Activated CD8-positive, alpha-beta memory T cell treated with anti-CD3 and anti-CD28 coated beads for 48 hours (primary cell): ENCODE measurements at regions not wholly inside any gene's neighbourhood (a gene's known extent, or its start where the extent isn't known, plus 50 kb on each side); places are given as distances from the start of the nearest gene placed in this dataset.
"Not testable (repeated sequence)": the region's sequence is repeated elsewhere in the genome, so short reads cannot be mapped to it uniquely, and the experiment has no call there.

ENCODE experiments used
- DNase-seq, 3 experiments: peaks; one replicate each; pipeline ENCODE4 v3.0.0-alpha.2; 2020; ENCODE audit warnings: low read depth in 2 of 3, low spot score in 2 of 3

DNA sequence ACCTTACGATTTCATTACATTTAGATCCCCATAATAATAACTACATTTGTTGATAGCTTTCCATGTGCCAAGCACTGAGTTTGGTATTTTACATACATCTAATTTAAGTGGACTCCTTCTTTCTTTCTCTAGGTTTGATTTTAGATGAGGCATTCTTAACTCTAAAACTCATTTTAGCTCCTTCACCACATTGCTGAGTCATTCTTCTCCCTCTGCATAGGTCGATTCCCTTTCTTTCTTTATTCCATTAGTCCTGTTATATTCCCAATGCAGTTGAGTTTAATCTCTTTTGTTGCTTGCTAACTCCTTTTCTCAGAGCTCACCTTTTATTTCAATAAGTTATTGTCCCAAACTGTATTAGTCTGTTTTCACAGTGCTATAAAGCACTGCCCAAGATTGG, 329.8 kb downstream of the TAF11L14 start:
- no peak for DNase-seq

DNA sequence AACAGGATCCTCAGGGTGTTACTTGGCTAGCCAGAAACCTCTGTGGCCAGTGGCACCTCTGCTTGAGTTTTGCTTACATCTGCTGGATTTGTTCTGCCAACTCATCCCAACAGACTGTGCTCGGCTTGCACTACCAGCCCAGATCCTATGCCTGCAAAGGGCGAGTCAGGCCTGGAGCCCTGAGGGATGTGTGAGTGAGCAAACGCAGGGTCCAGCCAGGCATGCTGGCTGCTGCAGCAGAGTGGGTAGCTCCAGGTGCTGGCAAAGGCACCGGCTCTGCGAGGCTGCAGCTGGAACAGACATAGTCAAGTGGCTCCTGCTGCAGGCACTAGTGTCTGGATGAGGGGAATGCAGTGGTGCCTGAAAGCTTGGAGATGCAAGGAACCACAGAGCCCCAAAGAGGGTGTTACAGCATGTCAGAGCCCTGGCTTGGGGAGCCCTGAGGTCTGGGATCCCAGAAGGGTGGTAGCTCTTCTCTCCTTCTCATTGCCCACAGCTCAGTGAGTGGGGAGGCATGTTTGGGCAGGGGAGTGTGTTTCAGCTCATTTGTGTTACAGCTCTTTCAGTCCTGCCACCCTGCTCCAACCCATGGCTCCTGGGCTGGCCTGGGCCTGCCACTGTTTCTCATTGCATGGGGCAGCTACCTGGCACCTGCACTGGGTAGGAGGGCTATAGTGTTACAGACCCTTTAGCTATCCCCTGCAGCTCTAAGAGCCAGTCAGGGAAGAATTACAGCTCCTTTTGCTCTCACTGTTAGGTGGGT, 332.6 kb downstream of the TAF11L14 start:
- DNase-seq = no peak

DNA sequence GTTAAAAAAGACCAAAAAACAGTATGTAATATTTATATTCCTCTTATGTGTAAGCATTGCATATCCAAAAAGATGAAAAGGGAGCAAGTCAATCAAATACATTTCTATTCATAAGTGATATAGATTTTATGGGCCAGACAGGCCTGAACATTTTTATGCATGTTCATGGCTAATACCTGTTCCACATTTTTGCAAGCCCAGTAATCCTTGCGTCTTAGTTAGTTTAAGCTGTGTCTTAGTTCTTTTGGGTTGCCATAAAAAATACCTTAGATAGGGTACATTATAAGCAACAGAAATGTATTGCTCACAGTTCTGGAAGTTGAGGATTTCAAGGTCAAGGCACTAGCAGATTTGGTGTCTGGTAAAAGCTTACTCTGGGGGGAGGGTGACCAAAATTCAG, 342.1 kb downstream of the TAF11L14 start:
- DNase-seq = no peak

DNA sequence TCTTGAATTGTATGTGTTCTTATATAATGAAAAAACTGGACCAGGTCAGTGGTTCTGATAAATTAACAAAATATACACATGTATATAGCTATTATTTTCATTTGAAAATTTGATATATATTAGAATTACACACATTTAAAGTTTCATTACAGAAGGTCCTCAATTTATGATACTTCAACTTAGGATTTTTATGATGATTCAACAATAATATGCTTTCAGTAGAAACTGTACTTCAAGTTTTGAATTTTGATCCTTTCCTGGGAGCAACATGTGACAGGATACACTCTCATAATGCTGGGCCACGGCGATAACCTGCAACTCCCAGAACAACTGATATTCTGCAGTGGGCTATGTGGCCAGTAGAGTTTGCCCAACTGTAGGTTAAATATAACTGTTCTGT, 344.7 kb downstream of the TAF11L14 start:
- no peak for DNase-seq

DNA sequence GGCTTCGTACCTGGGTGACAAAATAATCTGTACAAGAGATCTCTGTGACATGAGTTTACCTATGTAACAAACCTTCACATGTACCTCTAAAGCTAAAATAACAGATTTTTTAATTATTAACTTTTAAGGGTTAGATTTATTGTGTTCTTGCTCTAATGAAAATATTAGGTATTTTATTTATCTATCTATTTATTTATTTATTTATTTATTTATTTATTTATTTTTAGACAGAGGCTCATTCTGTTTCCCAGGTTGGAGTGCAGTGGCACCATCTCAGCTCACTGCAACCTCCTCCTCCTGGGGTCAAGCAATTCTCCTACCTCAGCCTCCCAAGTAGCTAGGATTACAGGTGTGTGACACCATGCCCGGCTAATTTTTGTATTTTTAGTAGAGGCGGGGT, 348.4 kb downstream of the TAF11L14 start:
- DNase-seq = not testable (repeated sequence)

DNA sequence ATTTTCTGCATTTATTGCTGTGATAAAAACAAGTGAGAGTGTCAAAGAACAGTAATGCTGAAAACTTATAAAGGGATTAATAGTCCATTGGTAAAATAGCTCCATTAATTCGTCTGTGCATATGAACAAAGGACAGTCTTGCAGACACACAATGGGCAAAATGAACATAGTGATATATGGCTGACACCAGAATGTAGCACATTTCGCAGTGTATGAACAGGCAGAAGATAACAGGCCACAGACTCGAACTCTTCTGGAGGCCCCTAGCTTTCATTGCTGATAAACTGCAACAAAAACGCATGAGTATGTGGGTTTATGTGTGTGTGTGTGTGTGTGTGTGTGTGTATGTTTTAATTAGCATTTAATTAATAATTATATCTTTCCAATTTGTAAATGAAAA, 354.8 kb downstream of the TAF11L14 start:
- DNase-seq = no peak

DNA sequence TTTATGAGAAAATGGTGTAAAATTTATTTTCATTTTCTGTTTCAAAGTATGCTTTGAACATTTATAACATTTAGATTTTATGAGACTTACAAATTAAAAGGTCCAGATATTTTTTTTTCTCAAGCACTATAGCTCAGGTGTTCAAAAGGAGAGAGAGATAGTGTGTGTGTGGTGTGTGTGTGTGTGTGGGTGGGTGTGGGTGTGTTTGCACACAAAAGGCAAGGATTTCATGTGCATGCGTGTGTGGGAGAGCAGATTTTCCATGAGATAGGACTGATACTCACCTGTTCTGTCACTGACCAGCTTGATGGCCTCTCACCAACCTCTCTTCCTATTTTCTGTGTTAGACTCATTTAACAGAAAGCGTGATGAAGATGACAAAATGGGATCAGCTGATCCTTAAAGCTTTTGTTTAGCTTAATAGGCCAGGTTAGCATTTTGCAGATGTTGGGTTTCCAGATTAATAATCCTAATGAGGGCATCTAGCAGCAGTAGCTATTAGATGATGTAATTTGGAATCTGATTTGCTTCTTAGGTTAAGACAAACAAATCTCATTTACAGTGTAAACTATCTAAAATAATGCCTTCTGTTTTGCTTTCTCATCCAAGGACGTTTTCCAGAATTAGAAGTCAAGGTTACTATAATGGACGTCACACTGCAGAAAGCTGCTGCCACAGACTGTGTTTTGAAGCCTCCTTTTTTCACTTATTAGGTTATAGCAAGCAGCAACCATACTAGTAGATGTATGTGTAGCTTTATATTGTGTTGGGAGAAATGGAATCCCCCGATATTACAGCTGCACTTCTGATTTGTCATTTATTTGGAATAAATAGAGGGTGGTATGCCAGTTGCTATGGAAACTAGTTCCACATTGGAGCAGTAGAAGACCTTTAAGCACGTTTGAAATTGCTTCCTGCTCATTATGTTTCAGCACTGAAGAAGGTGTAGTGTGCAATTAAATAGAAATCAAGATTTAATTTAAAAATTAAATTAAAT, 355.6 kb downstream of the TAF11L14 start:
- no peak for DNase-seq

DNA sequence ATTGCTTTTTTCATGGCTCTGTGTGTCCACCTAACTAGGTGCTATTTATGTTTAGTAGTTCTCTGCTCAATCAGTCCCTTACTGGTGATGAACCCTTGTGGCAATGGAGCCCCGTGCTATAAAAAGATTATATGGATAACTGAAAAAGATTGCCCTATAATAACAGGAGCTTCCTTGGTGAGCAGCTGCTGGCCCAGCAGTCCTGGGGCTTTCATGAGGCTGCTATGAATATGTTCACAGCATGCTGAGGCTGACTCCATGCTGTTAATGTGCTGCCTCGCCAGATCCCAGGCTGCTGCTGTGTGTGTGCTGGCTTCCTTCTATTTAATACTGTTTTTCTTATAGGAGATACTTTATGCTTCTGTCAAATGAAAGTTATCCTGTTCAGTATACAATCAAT, 357.5 kb downstream of the TAF11L14 start:
- DNase-seq = no peak

DNA sequence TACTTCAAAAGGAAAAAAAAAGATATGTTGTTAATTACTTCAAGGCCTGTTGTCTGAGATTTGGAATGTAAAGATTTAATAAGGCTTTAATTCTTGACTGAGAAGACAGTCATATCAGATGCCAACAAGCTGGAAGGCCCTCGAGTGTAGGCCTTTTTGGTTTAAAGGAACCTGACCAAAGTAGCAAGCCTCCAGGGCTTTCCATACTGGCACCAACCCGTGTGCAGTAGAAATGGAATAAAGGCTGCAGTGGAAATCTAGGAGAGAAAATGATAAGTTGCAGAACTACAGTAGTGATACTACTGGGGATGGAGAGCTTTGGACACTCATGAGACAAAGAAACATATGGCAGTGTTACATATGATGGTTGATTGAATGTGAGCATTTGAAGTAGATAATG, 358.0 kb downstream of the TAF11L14 start:
- no peak for DNase-seq

DNA sequence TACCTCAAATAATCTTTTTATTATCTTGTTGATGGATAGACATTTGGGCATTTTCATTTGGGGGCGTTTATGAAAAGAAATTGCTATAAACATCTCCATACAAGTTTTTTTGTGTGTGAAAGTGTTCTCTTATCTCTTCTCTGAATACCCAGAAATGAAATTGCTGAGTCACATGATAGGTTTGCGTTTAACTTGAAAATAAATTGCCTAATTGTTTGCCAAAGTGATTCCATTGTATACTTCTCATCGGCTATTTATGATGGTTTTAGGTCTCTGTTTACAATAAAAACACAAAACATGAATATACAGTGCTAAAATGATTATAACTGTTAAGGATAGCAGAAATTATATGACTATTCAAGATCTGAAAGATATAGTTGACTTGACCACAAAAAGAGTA, 361.7 kb downstream of the TAF11L14 start:
- no peak for DNase-seq

DNA sequence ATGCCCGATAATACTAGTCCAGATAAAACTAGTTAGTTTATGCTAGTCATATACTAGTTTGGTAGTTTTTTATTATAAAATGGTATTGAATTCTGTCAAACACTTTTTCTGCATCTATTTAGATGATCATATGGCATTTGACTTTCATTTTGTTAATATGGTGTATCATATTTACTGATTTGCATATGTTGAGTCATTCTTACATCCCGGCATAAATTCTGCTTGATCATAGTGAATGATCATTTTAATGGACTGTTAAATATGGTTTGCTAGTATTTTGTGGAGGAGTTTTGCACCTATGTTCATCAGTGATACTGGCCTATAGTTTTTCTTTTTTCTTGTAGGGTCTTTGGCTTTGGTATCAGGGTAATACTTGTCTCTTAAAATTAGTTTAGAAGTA, 365.6 kb downstream of the TAF11L14 start:
- DNase-seq = no peak

DNA sequence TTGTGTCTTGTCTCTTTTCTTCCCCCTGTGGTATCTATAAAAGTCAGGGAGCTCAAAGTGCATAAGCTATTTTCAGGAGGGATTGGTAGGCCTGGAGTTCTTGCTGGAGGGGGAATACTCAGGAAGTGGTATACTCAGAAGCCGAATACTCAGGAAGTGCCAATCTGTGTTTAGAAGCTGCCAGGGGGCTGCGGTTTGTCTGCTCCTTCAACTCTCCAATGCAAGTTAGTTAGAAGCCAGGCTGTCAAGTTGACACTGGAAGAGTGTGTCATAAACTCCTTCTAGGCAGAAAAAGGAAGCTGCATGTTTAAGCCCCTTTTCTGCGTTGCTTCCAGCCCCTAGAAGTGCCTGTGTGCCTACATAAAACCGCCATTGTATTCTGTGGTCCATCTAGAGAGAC, 366.5 kb downstream of the TAF11L14 start:
- DNase-seq = no peak

DNA sequence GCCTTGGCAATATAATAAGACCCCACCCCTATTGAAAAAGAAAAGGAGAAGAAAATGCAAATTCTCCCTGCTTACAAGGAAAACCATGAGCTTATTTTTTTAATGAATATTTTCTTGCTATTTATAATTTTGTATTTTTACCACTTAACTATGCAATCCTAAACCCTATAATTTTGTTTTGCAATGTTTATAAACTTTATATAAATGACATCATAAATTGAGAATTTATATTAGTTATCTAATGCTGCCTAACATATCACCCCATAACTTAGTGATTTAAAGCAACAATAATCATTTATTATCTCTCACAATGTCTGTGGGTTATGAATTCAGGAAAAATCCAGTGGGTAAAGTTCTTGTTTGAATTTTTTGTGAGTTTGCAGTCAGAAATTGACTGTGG, 369.1 kb downstream of the TAF11L14 start:
- no peak for DNase-seq

DNA sequence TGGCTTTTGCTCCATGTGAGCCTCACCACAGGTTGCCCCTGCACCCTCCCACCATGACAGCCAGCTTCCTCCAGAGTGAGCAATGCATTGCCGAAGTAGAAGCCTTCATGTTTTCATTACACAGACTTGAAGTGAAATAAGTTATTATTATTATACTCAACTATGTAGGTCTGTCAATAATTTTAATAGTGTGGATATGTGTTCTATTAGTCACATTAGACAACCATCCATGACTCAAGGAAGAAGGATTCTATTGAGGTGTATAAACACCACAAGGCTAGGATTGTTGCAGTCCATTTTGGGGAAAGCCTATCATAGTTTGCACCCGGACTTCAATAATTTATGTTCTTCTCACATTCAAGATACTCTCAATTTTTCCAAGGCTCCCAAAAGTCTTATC, 369.5 kb downstream of the TAF11L14 start:
- no peak for DNase-seq

DNA sequence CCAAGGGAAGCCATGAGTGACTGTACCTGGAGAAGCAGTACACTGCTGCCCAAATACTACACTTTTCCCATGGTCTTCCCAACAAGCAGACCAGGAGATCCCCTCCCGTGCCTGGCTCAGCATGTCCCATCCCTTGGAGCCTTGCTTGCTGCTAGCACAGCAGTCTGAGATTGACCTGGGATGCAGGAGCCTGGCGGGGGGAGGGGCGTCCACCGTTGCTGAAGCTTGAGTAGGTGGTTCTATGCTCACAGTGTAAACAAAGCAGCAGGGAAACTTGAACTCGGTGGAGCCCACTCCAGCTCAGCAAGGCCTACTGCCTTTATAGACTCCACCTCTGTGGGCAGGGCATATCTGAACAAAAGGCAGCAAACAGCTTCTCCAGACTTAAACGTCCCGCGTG, 372.0 kb downstream of the TAF11L14 start:
- DNase-seq = not testable (repeated sequence)

DNA sequence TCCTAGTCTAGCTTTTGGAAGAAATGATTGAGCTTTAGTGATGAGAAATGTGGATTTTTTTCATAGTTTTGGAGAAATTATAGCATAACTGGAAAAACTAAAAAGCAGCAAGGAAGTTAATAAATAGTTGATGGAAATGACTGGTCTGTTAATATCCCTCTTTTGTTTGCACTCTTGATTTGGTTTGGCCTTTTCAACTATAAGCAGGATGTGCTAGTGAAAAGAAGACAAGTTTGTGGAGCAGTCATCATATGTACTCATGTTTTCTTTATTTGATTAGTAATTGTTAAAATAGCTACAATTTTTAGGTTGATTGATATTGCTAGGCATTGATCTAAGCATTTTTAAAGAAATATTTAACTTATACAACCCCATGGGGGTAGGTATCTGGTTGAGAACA, 374.7 kb downstream of the TAF11L14 start:
- DNase-seq = no peak

DNA sequence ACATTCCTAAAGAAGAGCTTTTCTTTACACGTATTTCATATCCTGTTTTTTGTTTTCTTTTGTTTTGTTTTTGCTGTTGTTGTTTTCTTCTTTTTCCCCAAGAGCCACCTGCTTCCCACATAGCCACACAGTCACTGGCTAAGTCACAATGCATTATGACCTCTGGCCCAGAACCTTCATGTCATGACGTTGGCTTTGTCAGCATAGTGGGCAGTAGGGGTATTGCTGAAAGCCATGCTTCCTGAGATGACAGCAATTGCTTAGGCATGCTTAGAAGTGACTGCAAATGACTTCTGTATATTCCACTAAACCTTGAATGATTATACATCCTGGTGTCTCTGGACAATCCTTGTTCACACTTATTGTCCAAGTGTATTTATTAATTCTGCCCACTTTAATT, 375.8 kb downstream of the TAF11L14 start:
- DNase-seq = no peak

DNA sequence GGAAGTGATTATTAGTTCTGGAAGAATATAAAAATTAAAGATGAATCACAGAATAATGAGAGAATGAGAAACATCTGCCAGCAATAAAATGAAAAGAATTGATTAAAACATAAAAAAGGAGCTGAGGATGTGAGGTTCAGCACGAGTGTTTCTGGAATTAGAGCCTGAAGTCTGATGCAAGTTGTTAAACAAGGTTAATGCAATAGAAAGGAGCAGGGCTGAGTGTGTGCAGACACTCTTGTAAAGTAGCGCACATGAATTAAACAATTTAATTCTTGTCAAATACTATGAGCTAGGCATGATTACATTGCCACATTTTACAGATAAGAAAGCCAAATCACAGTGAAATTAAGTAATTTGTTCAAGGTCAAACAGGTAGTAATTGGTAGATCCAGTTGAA, 384.2 kb downstream of the TAF11L14 start:
- no peak for DNase-seq

DNA sequence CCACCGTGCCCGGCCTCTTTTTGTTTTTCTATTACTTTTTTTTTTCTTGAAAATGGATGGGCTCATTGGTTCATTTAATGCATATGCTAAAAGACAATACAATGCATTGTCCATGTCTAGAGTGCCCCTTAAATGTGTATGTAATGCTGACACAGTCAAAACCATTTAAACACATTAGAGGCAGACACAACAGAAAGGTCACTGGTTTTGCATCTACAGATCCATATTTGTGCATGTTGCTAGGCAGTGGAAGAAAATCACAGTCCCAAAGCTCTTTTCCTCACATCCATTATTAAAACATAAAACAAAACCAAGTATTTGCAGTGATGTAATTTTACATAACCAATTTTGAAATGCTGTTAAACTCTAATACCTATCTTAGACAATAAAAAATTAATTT, 389.0 kb downstream of the TAF11L14 start:
- no peak for DNase-seq

DNA sequence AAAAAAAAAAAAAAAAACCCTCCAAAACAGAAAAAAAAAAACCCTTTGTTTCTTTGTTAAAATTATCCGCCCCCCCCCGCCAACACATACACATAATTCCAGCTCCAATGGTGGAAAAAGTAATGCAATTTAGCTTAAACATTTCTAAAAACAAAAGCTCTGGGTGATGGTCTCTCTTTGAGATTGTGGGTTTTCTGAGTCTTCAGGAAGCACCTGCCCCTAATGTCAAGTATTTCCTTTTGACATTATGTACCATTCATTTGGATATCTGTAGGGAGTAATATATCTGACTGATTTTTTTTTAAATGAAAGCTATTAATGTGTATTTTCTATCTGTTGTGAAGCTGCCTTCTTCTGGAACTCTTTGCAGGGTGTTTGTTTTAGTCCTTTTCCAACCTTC, 389.7 kb downstream of the TAF11L14 start:
- DNase-seq = no peak

DNA sequence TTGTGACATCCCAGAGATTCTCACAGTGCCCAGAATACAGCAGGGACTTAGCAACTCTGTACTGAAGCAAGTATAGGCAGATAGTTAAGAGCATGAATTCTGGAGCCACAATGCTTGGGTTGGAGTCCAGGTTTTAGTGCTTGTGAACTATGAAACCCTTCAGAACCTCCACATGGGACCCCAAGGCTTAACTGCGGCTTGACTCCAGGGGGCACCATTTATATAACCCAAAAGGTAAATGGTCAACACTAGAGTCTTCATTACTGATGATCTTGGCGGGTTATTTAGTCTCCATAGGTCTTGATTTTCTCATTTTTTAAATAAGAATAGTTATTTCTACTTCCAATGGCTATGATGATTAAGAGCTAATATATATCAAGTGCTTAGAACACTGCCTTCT, 390.3 kb downstream of the TAF11L14 start:
- no peak for DNase-seq

DNA sequence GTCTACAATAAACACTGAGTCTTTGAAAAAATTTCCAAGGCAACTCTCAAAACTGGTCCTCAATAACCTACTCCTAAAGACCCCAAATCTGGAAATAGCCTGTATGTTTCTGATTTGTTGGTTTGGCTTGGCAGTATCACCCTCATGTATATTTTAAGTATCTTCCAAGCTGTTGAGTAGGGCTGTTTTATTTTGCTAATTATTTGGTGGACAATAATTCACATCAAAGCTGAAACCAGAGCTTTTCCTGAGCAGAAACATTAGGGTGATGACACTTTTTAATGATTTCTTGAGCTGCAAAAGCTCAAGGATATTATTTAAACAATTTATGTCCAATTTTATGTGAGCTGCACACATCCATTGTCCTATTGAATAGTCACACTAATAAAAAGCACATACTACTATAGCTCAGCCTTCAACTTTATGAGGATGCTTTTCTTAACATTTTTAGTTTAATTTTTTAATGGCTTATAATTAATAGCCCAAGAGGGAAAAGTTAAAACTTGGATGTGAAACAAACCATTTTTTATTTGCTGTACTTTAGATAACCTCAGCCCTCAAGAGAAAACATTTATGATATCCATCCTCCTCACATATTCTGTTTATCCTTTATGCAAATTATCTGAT, 393.1 kb downstream of the TAF11L14 start:
- DNase-seq = no peak
